ENCODE measurements at regions not wholly inside any gene's neighbourhood (a gene's known extent, or its start where the extent isn't known, plus 50 kb on each side); places are given as distances from the start of the nearest gene placed in this dataset.

- TF ChIP-seq, protein P1, sequence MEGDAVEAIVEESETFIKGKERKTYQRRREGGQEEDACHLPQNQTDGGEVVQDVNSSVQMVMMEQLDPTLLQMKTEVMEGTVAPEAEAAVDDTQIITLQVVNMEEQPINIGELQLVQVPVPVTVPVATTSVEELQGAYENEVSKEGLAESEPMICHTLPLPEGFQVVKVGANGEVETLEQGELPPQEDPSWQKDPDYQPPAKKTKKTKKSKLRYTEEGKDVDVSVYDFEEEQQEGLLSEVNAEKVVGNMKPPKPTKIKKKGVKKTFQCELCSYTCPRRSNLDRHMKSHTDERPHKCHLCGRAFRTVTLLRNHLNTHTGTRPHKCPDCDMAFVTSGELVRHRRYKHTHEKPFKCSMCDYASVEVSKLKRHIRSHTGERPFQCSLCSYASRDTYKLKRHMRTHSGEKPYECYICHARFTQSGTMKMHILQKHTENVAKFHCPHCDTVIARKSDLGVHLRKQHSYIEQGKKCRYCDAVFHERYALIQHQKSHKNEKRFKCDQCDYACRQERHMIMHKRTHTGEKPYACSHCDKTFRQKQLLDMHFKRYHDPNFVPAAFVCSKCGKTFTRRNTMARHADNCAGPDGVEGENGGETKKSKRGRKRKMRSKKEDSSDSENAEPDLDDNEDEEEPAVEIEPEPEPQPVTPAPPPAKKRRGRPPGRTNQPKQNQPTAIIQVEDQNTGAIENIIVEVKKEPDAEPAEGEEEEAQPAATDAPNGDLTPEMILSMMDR (IDR thresholded peaks at IDR 0.05; ENCODE audit: extremely low read depth in 1 of 2, insufficient read depth in 1 of 2, low read depth in 1 of 2, low read length in 2 of 2) = no peak
- no peak for TF ChIP-seq EZH2 (IDR thresholded peaks at IDR 0.05; ENCODE audit: borderline replicate concordance, low read depth, low read length, severe bottlenecking)
- no peak for TF ChIP-seq POLR2A (IDR thresholded peaks at IDR 0.05; ENCODE audit: low read depth, low read length)
- TF ChIP-seq MAX (IDR thresholded peaks at IDR 0.05; ENCODE audit: insufficient read depth, insufficient read length) = no peak
- no peak for TF ChIP-seq MYC (IDR thresholded peaks at IDR 0.05; ENCODE audit: low read depth, low read length)
- TF ChIP-seq GATA2 (IDR thresholded peaks at IDR 0.05; ENCODE audit: insufficient read depth, insufficient read length, low read depth, low read length) = no peak
These were observed 569.1 kb downstream of the KCTD12 start for GRCh38 chr13:76316998-76317527.

All from endothelial cell of umbilical vein (primary cell).